ENCODE measurements at regions not wholly inside any gene's neighbourhood (a gene's known extent, or its start where the extent isn't known, plus 50 kb on each side); places are given as distances from the start of the nearest gene placed in this dataset.

GRCh38 chr12:78316136-78316535 lies 485.4 kb downstream of the NAV3 start:
- H3K4me3 ChIP-seq (ENCODE audit: low read length): no peak overlapping the region
- no peak for TF ChIP-seq CTCF (IDR thresholded peaks at IDR 0.05; ENCODE audit: insufficient read depth, low read depth, low read length, missing control alignments)
- no peak for DNase-seq (ENCODE audit: low read depth)

DNA sequence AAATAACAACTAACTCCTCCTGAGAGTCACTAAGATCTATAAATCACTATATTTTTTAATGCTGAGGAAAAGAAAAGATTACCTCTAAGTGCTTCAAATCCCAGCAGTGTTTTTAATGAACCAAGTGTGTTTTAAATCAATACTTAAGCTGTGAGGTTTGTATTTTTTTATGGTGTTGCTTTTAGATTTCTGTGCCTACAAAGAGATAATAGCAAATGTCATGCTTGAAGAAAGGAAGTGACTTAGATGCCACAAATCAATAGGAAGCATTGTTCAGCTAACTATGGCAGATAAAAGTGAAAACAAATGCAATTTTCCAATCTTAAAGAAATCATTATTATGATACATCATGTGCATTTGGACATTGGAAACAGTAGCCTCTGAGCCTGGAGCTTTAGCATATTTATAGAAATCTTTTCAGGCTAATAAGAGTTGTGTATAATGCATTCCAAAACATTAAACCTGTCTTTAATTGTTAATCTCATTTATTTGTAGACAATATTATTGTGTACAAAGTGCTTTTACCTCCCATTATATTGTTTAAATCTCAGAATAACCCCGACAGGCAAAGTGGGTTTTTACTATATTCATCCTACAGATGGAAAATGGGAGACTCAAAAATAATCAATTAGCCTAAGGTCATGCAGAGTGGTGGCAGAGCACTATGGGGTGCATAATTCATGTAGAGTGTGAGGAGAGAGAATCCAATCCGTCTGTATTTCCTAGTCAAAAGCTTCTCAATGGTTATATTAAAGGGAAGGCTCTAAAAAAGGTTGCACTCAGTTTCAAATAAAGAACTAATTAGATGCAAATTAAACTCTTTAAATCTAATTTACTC lies 486.2 kb downstream of the NAV3 start:
- no peak overlapping the region for H3K4me3 ChIP-seq (ENCODE audit: low read length)
- no peak for TF ChIP-seq CTCF (IDR thresholded peaks at IDR 0.05; ENCODE audit: insufficient read depth, low read depth, low read length, missing control alignments)
- DNase-seq (ENCODE audit: low read depth): no peak

DNA sequence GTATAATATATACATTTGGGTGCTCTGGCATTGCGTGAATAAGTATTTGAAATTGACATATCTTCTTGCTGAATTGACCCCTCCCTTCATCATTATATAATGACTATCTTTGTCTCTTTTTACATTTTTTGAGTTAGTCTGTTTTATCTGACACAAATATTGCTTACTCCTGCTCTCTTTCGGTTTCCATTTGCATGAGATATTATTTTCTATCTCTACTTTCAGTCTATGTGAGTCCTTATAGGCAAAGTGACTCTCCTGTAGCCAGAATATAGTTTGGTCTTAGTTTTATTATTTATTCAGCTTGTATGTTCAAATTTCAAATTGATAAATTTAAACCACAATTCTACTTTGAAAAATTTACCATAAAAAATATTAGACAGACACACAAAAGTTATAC lies 491.0 kb downstream of the NAV3 start:
- TF ChIP-seq CTCF (IDR thresholded peaks at IDR 0.05; ENCODE audit: insufficient read depth, low read depth, low read length, missing control alignments): no peak
- H3K4me3 ChIP-seq (ENCODE audit: low read length): no peak overlapping the region
- DNase-seq (ENCODE audit: low read depth): no peak

GRCh38 chr12:78323226-78323625 lies 492.5 kb downstream of the NAV3 start:
- no peak for TF ChIP-seq CTCF (IDR thresholded peaks at IDR 0.05; ENCODE audit: insufficient read depth, low read depth, low read length, missing control alignments)
- no peak overlapping the region for H3K4me3 ChIP-seq (ENCODE audit: low read length)
- DNase-seq (ENCODE audit: low read depth): no peak

- no peak for TF ChIP-seq CTCF (IDR thresholded peaks at IDR 0.05; ENCODE audit: insufficient read depth, low read depth, low read length, missing control alignments)
- H3K4me3 ChIP-seq (ENCODE audit: low read length): no peak overlapping the region
- no peak for DNase-seq (ENCODE audit: low read depth)
These were observed 493.5 kb downstream of the NAV3 start for GRCh38 chr12:78324234-78324633.

DNA sequence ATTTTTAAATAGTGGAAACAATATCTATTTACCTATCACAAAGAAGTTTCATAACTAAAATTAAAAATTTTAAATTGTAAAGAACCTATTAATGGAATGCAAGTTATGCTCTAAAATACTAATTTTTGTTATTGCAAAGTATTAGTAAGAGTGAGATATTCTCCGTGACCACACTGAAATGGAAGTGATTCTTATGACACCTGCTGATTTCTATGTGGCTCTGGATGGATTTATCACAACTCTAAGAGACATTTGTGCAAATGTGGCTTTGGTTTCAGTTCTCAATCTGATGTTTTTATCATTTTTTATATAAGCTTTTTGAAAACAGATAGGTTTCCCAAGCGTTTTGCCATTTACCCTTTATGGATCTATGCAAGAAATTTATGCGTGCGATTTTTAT lies 497.8 kb downstream of the NAV3 start:
- no peak for TF ChIP-seq CTCF (IDR thresholded peaks at IDR 0.05; ENCODE audit: insufficient read depth, low read depth, low read length, missing control alignments)
- DNase-seq (ENCODE audit: low read depth): no peak
- no peak overlapping the region for H3K4me3 ChIP-seq (ENCODE audit: low read length)

GRCh38 chr12:78330131-78330530 lies 499.4 kb downstream of the NAV3 start:
- no peak overlapping the region for H3K4me3 ChIP-seq (ENCODE audit: low read length)
- no peak for DNase-seq (ENCODE audit: low read depth)
- TF ChIP-seq CTCF (IDR thresholded peaks at IDR 0.05; ENCODE audit: insufficient read depth, low read depth, low read length, missing control alignments): no peak

All from epithelial cell of esophagus (primary cell).